NCI-H2227 treated with DMSO at 0.1 percent for 48 hours (cell line): ENCODE measurements at regions not wholly inside any gene's neighbourhood (a gene's known extent, or its start where the extent isn't known, plus 50 kb on each side); places are given as distances from the start of the nearest gene placed in this dataset.
"Not testable (repeated sequence)": the region's sequence is repeated elsewhere in the genome, so short reads cannot be mapped to it uniquely, and the experiment has no call there.

Source experiments
- DNase-seq: peaks from one replicate; lab custom pipeline; 2025; lab: John Stamatoyannopoulos, UW

DNA sequence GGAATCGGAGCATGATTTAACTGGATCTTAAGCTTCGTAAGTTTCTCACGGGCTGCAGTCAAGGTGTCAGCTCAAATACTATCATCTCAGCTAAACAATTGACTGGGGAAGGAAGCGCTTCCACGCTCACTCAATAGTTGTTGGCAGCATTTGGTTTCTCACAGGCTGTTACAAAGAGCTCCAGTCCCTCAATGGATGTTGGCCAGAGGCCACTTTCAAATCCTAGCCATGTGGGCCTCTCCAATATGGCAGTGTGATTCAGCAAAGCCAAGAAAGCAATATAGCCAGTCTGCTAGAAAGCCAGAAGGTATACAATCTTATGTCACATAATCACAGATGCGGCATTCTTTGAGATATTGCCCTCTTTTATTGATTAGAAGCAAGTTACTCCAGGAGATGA lies 98.3 kb upstream of the PHACTR1 start:
- DNase-seq = no peak

DNA sequence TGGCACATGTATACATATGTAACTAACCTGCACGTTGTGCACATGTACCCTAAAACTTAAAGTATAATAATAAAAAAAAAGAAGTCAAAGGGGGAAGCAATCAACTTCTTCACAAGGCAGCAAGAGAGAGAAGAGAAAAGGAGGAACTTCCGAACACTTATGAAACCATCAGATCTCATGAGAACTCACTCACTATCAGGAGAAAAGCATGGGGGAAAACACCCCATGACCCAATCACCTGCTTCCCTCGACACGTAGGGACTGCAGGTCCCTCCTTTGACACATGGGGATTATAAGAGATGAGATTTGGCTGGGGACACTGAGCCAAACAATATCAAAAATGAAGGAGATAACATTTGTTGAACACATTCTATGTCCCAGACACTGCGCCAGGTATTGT lies 94.8 kb upstream of the PHACTR1 start:
- DNase-seq = no peak

DNA sequence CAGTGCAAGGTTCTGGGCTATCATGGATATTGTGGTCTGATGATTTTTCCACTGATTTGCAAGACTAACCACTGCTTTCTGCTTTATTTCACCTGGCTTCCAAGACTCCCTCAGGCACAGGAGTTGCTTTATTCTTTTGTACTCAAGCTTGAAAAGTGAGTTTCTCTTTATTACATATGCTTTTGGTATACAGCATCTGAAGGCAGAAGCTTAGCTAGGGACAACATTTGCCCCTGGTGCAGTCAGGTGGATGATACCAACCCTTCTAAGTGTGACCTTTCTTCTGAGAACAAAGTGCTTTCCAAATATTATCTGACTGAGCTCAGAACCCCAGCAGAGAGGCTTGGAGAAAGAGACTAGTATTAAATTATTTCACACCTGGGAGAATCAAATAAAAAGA lies 94.0 kb upstream of the PHACTR1 start:
- DNase-seq = no peak

DNA sequence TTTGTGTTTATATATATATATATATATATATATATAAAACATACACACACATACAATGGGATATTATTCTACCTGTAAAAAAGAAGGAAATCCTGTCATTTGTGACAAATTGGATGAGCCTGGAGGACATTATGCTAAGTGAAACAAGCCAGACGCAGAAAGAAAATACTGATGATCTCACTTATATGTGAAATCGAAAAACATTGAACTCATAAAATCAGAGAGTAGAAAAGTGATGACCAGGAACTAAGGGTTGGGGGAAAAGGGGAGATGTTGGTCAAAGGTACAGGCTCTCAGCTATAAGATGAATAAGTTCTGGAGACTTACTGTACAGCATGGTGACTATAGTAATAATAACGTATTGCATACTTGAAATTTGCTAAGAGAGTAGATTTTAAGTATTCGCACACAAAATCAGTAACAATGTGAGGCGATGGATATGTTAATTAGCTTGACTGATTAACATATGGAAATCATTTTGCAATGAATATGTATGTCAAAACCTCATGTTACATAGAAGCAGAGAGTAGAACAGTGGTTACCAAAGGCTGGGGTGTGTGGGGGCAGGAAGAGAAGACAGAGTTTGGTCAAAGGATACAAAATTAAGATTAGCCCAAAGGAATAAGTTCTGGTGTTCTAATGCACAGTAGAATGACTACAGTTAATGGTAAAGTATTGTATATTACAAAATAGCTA lies 92.3 kb upstream of the PHACTR1 start:
- no peak for DNase-seq

DNA sequence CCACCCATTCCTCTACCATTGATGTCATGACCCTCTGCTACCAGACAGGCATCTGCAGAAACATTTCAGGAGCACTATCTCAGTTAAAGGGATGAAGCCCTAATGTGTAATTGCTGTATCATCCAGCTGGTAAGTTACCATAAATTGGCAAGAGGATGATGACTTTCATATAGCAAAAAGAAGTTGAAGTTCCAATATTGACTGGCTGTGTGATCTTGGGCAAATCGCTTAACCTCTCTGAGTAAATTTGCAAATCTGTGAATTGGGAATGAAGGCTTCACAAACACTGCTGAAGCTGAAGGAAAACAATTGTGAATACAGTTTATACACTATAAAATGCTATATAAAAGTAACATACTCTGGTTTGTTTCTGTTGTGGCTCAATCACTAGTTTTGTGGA lies 89.5 kb upstream of the PHACTR1 start:
- no peak for DNase-seq

DNA sequence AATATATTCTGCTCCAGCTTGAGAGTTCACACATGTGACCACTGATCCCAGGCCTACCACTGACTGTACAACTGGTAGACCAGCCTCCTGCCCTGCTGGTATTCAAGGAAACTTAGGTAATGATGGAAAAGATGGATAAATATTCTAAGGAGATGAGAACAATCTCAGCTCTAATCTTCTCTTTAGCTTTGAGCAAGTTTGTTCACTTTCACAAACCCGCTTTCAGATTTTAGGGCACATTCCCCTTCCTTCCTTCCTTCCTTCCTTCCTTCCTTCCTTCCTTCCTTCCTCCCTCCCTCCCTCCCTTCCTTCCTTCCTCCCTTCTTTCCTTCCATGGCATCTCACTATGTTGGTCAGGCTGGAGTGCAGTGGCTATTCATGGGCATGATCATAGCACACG lies 88.2 kb upstream of the PHACTR1 start:
- DNase-seq = no peak

DNA sequence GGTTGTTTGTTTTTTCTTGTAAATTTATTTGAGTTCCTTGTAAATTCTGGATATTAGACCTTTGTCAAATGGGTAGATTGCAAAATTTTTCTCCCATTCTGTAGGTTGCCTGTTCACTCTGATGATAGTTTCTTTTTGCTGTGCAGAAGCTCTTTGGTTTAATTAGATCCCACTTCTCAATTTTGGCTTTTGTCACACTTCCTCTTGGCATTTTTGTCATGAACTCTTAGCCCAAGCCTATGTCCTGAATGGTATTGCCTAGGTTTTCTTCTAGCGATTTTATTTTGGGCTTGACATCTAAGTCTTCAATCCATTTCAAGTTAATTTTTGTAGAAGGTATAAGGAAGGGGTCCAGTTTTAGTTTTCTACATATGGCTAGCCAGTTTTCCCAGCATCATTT lies 82.8 kb upstream of the PHACTR1 start:
- DNase-seq = not testable (repeated sequence)

DNA sequence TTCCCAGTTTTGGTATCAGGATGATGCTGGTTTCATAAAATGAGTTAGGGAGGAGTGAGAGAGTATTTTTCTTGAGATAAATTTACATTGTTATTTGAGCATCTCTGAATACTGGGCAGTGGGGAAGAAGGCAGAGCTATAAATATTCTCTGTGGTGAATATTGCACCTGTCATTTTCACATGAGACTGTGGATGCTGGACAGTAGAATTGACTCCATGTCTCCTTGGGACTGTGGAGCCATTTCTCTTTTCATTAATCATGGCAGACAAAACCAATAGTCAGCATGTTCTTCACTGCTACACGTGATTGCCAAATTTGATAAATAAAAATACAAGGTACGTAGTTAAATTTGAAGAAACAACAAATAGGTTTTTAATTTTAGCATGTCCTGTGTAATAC lies 81.2 kb upstream of the PHACTR1 start:
- DNase-seq = no peak

DNA sequence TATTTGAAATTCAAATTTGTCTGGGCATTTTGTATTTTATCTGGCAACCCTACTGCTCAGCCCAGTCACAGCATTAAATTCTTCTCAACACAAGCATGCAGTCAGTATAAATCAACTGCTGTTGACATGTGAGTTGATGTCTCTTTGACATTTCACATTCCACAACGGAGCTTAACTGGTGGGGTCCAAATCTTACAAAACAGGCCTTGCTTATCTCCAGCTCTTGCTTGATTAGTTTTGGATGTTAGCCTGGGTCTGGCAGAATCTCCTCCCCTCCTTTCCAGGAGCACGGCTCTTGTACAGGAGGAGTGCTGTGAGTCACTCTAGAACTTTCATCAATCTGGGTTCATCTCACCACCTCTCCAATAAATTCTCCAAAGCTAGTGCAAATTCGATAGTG lies 80.8 kb upstream of the PHACTR1 start:
- no peak for DNase-seq

DNA sequence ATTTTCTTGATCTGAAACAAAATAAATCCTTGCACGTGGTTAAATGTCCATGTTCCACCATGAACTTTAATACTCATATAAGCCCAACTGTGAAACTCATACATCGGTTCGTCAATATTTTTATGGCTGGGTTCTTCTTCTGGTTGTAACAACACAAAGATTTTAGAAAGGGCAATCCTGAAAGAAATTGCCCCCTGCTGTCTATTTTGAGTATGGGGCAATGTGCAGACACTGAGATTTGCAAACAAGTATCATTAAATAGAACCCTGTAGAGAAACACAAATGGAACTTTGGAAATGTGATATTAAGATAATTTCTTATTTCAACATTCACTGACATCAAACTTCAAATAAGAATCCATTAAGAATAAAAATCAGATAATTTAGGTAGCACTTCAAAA lies 80.2 kb upstream of the PHACTR1 start:
- no peak for DNase-seq

DNA sequence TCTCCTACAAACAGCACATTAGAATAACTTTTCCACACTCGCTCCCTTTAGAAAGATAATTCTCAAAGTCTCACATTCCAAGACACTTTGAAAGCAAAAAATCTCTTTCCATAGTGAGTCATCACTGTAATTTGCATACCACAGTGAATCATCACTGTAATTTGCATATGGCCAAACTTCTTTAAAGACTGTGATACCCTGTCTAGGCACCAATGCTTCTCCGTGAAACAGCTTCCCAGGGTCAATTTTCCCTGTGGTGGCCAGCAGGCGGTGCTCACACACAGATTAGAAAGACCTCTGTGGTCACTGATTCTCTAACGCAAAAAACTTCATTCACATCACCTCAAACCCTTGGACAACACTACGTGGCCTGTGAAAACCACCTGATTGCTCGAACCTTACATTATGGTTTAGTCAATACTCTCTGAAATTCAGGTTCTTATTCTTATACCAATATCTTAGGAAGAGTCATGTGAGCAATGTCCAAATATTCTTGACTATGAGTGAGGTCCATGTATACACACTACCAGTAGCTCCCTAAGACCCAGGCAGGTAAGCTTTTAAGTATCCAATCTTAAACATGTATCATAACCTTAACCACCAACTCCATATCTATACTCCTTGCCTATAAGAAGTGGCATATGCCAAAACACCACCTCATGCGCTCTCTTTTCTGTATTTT lies 78.5 kb upstream of the PHACTR1 start:
- DNase-seq = peak; percentile 46

DNA sequence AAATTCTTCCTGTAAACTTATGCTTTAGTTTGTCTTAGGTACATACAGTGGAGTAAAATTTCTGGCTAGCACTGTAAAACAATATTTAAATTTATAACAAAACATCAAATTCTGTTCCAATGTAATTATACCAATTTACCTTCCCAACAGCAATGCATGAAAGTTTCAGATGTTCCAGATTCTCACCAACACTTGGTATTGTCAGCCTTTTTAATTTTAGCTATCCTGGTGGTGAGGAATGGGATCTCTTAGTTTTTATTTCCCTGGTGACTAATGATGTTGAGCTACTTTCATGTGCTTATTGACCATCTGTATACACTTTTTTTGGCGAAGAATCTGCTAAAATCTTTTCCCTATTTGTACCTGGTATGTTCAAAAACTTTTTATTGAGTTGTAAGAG lies 76.1 kb upstream of the PHACTR1 start:
- DNase-seq = no peak

DNA sequence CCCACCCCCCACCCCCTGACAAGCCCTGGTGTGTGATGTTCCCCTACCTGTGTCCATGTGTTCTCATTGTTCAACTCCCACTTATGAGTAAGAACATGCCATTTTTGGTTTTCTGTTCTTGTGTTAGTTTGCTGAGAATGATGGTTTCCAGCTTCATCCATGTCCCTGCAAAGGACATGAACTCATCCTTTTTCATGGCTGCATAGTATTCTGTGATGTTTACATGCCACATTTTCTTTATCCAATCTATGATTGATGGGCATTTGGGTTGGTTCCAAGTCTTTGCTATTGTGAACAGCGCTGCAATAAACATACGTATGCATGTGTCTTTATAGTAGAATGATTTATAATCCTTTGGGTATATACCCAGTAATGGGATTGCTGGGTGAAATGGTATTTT lies 74.8 kb upstream of the PHACTR1 start:
- not testable (repeated sequence) for DNase-seq

DNA sequence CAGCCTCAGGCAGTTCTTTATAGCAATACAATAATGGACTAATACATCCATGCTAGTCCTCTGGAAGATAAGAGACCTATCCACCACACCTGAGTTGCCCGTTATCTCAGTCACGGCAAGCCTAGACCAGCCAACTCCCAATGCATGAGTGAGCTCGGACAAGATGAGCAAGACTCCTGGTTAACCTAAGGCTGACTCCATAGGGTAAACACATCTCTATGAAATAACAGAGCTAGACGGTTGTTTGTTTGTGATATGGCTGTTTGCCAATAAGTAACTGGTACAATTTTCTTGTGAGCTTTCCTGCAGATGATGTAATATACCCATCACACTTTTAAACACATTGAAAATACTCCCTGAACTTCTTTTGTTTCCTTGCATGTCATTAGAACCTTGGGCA lies 70.6 kb upstream of the PHACTR1 start:
- no peak for DNase-seq

DNA sequence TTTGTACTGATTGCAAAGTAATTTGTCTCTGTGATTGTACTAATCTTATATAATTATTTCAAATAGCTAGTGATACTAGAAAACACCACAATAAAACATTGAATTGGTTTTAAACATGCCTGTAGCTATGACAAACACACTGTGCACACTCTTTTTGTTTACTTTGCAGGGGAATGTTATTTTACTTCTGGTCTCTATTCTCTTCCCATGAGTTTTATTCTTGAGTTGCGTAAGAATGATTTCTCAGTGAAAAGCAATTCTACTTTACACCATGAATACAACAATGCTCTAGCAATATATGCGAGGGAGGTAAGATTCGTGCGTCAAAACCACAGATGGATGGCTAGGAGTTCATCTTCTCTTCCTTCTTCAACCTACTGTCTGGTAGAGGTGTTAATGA lies 68.4 kb upstream of the PHACTR1 start:
- no peak for DNase-seq

DNA sequence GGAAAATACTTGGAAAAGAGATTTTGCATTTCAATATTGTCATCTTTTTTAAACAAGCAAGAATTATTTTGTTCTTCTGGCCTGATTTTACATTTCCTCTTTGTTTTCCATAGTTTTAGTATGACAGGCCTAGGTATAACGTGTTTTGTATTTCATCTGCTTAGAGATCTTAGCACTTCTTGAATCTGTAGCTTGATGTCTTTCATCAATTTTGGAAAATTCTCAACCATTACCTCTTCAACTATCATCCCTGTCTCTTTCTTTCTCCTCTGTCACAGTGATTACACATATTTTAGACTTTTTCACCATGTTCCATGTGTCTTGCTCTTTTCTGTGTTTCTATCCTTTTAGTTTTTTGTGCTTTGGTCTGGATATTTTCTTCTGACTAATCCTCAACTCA lies 67.2 kb upstream of the PHACTR1 start:
- DNase-seq = no peak

DNA sequence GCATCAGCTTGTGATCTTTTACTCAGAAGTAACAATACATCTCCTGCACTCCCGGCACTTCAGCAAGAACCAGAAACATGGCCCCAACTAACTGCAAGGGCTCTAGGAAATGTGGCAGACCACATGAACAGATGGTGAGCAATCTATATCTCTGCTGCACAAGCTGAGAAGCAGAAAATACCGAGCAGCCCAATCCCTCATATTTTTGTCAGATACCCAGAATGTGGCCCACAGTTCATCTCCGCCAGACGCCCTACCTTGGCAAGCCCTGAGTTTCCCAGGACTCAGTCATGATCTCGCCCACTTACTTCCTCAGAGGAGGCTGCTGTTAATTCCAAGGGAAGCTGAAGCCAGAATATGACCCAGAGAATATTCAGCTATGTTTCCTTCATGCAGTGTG lies 63.1 kb upstream of the PHACTR1 start:
- DNase-seq = no peak

DNA sequence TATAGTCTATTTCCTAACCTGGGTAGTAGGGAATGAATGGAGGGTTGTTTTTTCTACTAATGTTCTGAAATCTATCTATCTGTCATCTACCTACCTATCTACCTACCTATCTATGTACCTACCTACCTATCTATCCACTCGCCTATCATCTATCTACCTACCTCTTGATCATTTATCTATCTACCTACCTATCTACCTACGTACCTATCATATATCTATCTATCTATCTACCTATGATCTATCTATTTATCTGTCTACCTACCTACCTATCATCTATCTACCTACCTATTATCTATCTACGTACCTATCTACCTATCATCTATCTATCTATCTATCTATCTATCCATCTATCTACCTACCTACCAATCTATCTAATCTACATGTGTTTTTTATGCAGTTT lies 62.5 kb upstream of the PHACTR1 start:
- DNase-seq = no peak

DNA sequence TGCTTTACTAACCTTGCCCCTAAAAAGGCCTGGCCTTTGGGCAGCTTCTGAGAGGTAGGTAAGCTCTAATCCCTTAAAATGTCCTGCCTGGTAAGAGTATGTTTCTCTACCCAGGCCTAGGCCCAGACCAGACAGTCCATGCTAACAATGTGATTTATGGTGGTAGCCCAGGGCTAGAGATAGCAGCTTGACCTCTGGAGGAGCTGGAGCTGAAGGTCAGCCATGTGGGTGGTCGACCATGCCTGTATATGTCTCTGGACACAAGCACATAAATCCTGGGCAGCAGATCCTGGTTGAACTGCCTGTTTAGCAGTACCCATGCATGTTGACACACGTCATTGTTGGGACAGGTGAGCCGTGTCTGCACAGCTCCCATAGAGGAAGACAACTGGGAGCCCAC lies 62.1 kb upstream of the PHACTR1 start:
- no peak for DNase-seq

DNA sequence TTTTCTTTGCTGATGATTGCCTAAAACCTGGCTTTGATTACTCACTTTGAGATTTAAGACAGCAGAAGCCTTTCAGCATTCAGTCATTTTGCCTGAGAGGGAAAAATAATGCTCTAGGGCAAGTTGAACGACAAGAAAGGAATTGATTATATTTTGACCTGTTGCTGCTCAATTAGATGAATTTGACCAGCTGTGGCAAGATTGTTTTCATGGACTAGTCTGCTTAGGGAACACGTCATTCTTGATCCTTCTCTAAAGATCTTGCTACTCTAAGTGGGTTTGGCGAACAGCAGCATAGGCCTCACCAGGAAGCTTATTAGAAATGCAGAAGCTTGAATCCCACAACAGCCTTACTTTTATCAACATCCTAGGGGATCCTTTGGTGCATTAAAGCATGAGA lies 59.7 kb upstream of the PHACTR1 start:
- no peak for DNase-seq

DNA sequence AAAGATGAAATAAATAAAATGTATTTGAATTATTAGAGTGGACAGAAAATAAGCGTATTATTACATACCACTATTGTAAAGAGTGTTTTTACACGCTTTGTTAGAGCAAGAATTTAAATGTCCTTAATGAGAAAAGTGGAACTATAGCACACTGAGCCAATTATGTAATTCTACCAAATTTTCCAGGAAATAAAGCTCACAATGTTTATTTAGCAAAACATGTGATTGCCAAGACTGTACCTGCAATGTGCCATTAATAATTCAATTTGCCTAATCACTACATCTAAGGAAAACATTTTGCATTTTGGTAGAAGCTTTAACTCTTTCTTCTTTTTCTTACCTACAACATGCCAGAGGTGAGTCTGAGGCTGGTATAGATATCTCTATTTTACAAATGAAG lies 58.7 kb upstream of the PHACTR1 start:
- DNase-seq = no peak

DNA sequence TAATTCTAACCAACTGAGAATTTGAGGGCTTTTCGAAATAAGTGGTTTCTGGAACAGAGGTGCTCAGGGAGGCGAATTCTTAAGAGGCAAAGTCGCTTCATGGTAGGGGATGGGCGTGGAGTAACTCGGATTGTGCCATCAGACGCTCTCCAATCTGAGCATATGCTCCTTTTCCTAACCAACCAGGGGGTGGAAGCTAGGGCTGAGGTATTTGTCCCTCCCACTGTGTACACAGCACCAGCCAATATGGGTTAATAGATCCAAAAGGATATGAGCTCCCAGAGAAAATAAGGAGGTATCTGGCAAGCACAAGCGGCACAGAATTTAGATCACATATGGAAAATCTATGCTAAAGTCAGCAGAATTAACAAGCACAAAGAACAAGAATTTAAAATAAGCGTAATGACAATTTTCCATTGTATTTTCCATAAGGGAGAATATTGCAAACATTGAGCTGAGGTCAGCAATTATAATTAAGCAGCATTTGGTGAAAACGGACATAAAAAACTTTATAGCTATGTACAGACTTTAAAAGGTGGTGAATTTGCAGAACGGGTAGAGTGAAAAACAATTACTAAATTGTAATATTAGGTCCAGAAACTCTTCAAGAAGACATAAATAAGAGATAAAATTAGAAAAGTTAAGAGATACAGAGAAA lies 55.0 kb upstream of the PHACTR1 start:
- DNase-seq = no peak
